ENCODE measurements at regions not wholly inside any gene's neighbourhood (a gene's known extent, or its start where the extent isn't known, plus 50 kb on each side); places are given as distances from the start of the nearest gene placed in this dataset.
"Not testable (repeated sequence)": the region's sequence is repeated elsewhere in the genome, so short reads cannot be mapped to it uniquely, and the experiment has no call there.

DNA sequence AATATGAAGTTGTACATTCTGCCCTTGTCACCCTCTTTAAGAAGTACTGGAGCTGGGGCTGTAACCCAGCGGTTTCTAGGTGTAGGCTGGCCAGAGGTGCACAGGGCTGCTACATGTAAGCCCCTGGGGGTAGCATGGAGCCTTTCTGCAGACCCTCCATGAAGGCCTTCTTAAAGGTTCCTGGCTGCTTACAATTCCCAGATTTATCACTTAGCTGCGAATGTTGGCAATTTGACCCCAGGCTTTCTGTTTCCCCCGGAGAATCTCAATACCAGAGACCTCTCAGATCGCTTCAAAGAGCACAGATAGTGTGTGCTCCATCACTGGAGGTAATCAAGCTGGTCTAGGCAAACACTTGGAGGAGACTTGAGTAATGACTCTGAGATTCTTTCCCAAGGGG, 309.4 kb downstream of the CBLN1 start:
- no peak for DNase-seq

DNA sequence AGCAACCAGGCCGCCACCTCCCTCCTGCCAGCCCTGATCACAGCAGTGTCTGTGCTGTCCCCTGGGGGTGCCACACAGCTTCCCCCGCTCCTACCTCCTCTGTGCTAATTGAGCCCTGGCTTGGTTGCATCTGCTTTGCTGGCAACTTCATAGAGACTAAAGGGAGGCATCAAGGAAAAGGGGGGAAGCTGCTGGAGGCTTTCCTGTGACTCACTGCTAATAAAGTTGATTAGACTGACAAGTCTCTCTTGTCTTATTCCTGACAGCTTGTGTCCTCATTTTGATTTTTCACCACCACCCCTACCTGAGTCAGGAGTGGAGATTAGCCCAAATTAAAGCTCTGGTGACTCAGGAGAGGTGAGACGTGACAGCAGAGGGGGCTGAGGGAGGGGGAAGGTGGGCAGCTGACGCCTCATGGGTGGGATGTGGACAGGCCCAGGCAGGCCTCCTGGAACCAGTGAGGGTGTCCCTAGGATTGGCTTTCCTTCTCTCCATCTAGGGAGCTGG, 310.0 kb downstream of the CBLN1 start:
- DNase-seq = no peak

DNA sequence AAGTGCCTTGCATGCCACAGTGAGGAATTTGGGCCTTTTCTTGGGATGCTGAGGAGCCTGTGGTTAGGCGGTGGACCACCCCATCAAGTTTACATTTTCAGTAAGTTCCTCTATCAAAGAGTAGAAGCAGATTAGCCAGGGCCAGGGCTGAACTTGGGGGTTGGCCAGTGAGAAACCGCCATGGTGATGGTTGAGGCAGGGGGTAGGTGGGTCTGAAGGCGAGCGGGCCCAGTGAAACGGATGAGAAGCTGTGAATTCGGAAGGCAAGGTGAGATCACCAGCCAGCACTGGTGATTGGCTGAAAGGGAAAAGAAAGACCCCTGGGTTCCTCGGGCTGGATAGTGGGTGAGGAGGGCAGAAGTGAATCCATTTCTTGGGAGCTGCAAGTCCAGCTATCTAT, 311.4 kb downstream of the CBLN1 start:
- no peak for DNase-seq

DNA sequence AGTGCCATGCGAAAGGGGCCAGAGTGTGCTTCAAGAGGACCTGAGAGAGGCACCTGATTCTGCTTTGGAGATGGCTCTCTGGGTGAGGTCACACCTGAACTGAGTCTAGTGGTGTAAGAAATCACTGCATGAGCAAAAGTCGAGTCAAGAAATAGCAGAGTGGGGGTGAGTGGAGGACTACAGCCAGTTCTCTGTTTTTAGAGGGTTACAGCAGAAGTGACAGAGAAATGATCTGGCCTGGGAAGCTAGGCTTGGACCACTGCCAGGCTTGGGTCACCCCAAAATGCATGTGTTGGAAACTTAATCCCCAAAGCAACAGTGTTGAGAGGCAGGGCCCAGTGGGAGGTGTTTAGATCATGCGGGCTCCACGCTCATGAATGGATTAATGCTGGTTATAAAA, 312.0 kb downstream of the CBLN1 start:
- DNase-seq = no peak

DNA sequence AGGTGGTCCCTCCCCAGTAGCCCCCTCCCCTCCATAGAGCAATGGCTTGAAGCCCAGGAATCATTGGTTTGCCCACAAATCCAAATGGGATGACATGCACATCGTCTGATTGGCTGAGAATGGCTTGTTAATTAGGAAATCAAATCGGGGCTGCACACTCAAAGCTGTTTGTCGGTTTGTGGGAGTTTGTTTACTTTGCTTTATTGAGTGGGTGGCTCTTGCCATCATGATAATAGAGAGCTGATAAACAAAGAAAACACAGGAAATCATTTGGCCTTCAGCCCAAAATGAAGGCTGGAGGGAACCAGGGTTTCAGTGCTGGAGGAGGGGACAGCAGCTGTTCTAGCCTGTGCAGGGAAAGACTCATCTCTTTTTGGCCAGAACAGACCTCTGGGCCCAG, 316.3 kb downstream of the CBLN1 start:
- no peak for DNase-seq

GRCh38 chr16:48963901-48964615, 317.6 kb downstream of the CBLN1 start:
- DNase-seq = no peak

GRCh38 chr16:48963306-48963705, 318.3 kb downstream of the CBLN1 start:
- no peak for DNase-seq

GRCh38 chr16:48961546-48961945, 320.1 kb downstream of the CBLN1 start:
- DNase-seq = no peak

GRCh38 chr16:48960830-48961229, 320.8 kb downstream of the CBLN1 start:
- DNase-seq = no peak

DNA sequence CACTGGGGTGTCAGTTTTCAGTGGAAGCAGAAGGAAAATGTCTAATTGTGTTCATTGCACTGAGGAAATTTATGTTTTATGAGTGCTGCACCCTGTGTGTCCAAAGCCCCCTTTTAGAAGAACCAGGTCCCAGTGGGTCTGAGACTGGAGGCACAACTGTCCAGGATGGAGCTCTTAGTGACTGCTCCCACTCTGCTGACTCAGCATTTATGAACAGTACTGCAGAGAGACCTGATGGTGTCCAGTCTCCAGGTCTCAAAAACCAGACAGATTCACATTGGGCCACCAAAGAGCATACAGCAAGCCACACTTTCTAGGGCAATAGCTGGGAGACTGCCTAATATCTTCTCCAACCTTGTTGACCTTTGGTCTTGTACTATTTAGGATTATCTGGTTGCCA, 321.9 kb downstream of the CBLN1 start:
- DNase-seq = no peak

- DNase-seq = no peak
These were observed 322.4 kb downstream of the CBLN1 start for GRCh38 chr16:48959204-48959603.

- DNase-seq = no peak
These were observed 323.0 kb downstream of the CBLN1 start for GRCh38 chr16:48958681-48959080.

GRCh38 chr16:48956620-48957019, 325.0 kb downstream of the CBLN1 start:
- DNase-seq = no peak

DNA sequence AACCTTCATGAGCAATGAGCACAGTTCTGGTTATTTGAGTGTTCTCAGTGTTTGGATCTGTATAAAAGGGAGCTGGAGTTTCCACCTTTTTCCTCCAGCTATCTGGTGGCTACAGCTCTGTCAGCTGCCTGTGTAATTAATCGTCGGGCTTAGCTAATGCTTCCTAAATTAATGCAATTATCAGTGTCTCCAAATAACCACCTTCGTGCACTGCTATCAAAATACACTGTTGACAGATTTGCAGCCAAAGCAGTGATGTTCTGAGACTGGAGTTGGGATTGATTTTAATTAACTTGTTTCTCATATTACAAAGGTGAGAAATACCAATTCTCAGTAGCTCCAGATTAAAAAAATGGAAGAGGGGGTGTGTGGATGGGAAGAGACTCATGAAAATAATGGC, 325.8 kb downstream of the CBLN1 start:
- no peak for DNase-seq

GRCh38 chr16:48951621-48952125, 330.0 kb downstream of the CBLN1 start:
- not testable (repeated sequence) for DNase-seq

GRCh38 chr16:48950184-48950583, 331.5 kb downstream of the CBLN1 start:
- DNase-seq = no peak

DNA sequence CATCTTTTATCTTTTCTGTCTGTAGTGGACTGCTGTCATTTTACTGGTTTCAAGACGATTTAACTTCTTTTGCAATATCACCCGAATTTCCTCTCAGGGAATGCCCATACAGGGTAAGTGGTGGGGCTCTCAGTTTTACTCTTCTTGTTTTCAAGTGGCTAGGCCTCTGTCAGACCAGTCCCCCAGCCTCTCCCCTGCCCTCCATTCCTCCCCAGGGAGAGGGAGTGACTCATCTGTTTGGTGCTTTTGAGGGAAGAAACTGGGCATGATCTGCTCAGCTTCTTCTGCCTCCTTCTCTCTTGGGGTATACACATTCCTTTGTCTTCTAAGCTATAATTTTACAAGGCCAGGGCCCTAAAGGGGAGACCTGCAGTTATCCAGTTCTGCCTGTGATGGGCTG, 332.0 kb downstream of the CBLN1 start:
- peak; percentile 43 for DNase-seq

DNA sequence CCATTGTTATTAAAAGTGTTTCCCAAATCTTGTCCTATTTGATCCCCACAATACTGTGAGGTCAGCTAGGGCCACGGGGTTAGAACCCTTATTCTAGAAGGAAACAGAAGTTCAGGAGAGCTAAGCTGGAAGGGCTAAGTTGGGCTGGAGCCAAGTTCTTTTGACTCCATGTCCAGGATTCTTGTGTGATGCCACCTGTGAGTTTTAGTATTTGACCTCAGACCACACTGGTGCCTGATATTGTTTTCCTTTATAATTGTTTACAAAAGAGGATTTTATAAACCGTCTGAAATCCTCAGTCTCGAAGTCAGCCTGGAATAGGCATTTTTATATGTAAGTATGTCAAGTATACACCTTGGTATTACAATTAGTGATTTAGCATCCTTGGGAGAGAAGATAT, 332.7 kb downstream of the CBLN1 start:
- no peak for DNase-seq

DNA sequence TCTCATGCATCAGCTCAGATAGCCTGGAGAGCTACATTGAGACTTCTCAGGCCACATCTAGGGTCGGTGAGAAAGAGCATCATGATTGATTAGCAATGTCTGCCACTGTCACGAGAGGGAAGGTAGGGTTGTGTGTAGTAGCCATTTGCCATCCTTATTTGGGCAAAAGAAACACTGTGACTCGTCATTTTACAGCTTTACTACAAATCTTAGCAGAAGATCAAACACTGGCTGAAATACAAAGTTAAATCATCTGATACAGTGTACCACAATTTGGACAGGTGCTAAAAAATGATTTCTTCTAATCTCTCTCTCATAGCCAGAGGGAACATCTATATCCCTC, 334.3 kb downstream of the CBLN1 start:
- no peak for DNase-seq

- DNase-seq = no peak
These were observed 334.8 kb downstream of the CBLN1 start for GRCh38 chr16:48946686-48947370.

GRCh38 chr16:48942996-48943395, 333.0 kb upstream of the N4BP1 start:
- no peak for DNase-seq

- no peak for DNase-seq
These were observed 326.8 kb upstream of the N4BP1 start for GRCh38 chr16:48936811-48937210.

DNA sequence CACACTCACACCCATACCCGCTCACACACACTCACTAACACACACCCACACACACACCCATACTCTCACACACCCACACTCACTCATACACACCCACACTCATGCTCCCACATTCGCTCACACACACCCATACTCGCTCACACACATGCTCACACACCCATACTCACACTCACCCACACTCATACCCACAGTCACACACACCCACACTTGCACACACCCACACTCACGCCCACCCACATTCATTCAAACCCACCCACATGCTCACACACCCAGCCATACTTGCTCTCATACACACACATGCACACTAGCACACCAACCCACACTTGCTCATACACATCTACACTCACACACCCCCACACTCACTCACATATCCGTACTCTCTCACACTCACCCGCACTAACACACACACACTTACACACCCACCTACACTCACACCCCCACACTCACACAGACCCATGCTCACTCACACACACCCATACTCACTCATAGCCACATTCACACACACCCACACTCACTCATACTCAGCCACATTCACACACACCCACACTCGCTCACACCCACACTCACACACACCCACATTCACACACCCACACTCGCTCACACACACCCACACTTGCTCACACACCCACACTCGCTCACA, 322.4 kb upstream of the N4BP1 start:
- no peak for DNase-seq

- DNase-seq = no peak
These were observed 321.1 kb upstream of the N4BP1 start for GRCh38 chr16:48930951-48931553.

Measured in GOT3 (cell line).